ENCODE measurements at regions not wholly inside any gene's neighbourhood (a gene's known extent, or its start where the extent isn't known, plus 50 kb on each side); places are given as distances from the start of the nearest gene placed in this dataset.

- H3K4me1 ChIP-seq (ENCODE audit: control insufficient read depth, insufficient read depth, low read length): no peaks in the 10 kb centered on the region
- H3K9ac ChIP-seq (ENCODE audit: low read depth, low read length): no peak overlapping the region
- no peak overlapping the region for H3K4me2 ChIP-seq (ENCODE audit: low read length)
- no peaks in the 10 kb centered on the region for H3K9me3 ChIP-seq (replicated peaks; ENCODE audit: low read length)
- no peaks in the 10 kb centered on the region for H3K36me3 ChIP-seq (ENCODE audit: insufficient read depth, low read length)
- no peak overlapping the region for H3K4me3 ChIP-seq (ENCODE audit: low read length)
- no peaks in the 10 kb centered on the region for H3K27me3 ChIP-seq (ENCODE audit: control insufficient read depth, insufficient read depth, low read length)
These were observed 903.4 kb upstream of the SLC10A2 start for GRCh38 chr13:103969520-103970050.

GRCh38 chr13:103965506-103966243 lies 899.5 kb upstream of the SLC10A2 start:
- Histone ChIP-seq H3K36me3 (ENCODE audit: insufficient read depth, low read length) (no peaks in the 10 kb centered on the region), H3K9me3 (replicated peaks; ENCODE audit: low read length) (no peaks in the 10 kb centered on the region), H3K4me1 (ENCODE audit: control insufficient read depth, insufficient read depth, low read length) (no peaks in the 10 kb centered on the region), H3K9ac (ENCODE audit: low read depth, low read length) (no peak overlapping the region), H3K4me3 (ENCODE audit: low read length) (no peak overlapping the region), H3K27me3 (ENCODE audit: control insufficient read depth, insufficient read depth, low read length) (no peaks in the 10 kb centered on the region), H3K4me2 (ENCODE audit: low read length) (no peak overlapping the region)

- no peak overlapping the region for H3K4me2 ChIP-seq (ENCODE audit: low read length)
These were observed 895.6 kb upstream of the SLC10A2 start for GRCh38 chr13:103961784-103962183.

GRCh38 chr13:103961129-103961528 lies 894.9 kb upstream of the SLC10A2 start:
- Histone ChIP-seq H3K4me3 (ENCODE audit: low read length) (no peak overlapping the region), H3K9ac (ENCODE audit: low read depth, low read length) (no peak overlapping the region), H3K27me3 (ENCODE audit: control insufficient read depth, insufficient read depth, low read length) (no peaks in the 10 kb centered on the region), H3K9me3 (replicated peaks; ENCODE audit: low read length) (no peaks in the 10 kb centered on the region), H3K4me2 (ENCODE audit: low read length) (no peak overlapping the region), H3K36me3 (ENCODE audit: insufficient read depth, low read length) (no peaks in the 10 kb centered on the region), H3K4me1 (ENCODE audit: control insufficient read depth, insufficient read depth, low read length) (no peaks in the 10 kb centered on the region)

More at GRCh38 chr13:103961784-103962183, 895.6 kb upstream of the SLC10A2 start:
- Histone ChIP-seq H3K4me3 (ENCODE audit: low read length) (no peak overlapping the region), H3K27me3 (ENCODE audit: control insufficient read depth, insufficient read depth, low read length) (no peaks in the 10 kb centered on the region), H3K4me1 (ENCODE audit: control insufficient read depth, insufficient read depth, low read length) (no peaks in the 10 kb centered on the region), H3K9ac (ENCODE audit: low read depth, low read length) (no peak overlapping the region), H3K9me3 (replicated peaks; ENCODE audit: low read length) (no peaks in the 10 kb centered on the region), H3K36me3 (ENCODE audit: insufficient read depth, low read length) (no peaks in the 10 kb centered on the region)

GRCh38 chr13:103960001-103960400 lies 893.8 kb upstream of the SLC10A2 start:
- Histone ChIP-seq H3K9ac (ENCODE audit: low read depth, low read length) (no peak overlapping the region), H3K4me1 (ENCODE audit: control insufficient read depth, insufficient read depth, low read length) (no peaks in the 10 kb centered on the region), H3K36me3 (ENCODE audit: insufficient read depth, low read length) (no peaks in the 10 kb centered on the region), H3K4me2 (ENCODE audit: low read length) (no peak overlapping the region), H3K9me3 (replicated peaks; ENCODE audit: low read length) (no peaks in the 10 kb centered on the region), H3K27me3 (ENCODE audit: control insufficient read depth, insufficient read depth, low read length) (no peaks in the 10 kb centered on the region), H3K4me3 (ENCODE audit: low read length) (no peak overlapping the region)

GRCh38 chr13:103958691-103959090 lies 892.5 kb upstream of the SLC10A2 start:
- H3K9me3 ChIP-seq (replicated peaks; ENCODE audit: low read length): no peaks in the 10 kb centered on the region
- no peaks in the 10 kb centered on the region for H3K27me3 ChIP-seq (ENCODE audit: control insufficient read depth, insufficient read depth, low read length)
- no peak overlapping the region for H3K4me2 ChIP-seq (ENCODE audit: low read length)
- no peak overlapping the region for H3K4me3 ChIP-seq (ENCODE audit: low read length)
- no peaks in the 10 kb centered on the region for H3K4me1 ChIP-seq (ENCODE audit: control insufficient read depth, insufficient read depth, low read length)
- H3K9ac ChIP-seq (ENCODE audit: low read depth, low read length): no peak overlapping the region
- H3K36me3 ChIP-seq (ENCODE audit: insufficient read depth, low read length): no peaks in the 10 kb centered on the region

- no peak overlapping the region for H3K9ac ChIP-seq (ENCODE audit: low read depth, low read length)
- no peaks in the 10 kb centered on the region for H3K36me3 ChIP-seq (ENCODE audit: insufficient read depth, low read length)
- H3K27me3 ChIP-seq (ENCODE audit: control insufficient read depth, insufficient read depth, low read length): no peaks in the 10 kb centered on the region
- no peaks in the 10 kb centered on the region for H3K9me3 ChIP-seq (replicated peaks; ENCODE audit: low read length)
- H3K4me3 ChIP-seq (ENCODE audit: low read length): no peak overlapping the region
- no peaks in the 10 kb centered on the region for H3K4me1 ChIP-seq (ENCODE audit: control insufficient read depth, insufficient read depth, low read length)
- H3K4me2 ChIP-seq (ENCODE audit: low read length): no peak overlapping the region
These were observed 891.7 kb upstream of the SLC10A2 start for GRCh38 chr13:103957939-103958338.

- Histone ChIP-seq H3K9ac (ENCODE audit: low read depth, low read length) (no peak overlapping the region), H3K36me3 (ENCODE audit: insufficient read depth, low read length) (no peaks in the 10 kb centered on the region), H3K4me1 (ENCODE audit: control insufficient read depth, insufficient read depth, low read length) (no peaks in the 10 kb centered on the region), H3K27me3 (ENCODE audit: control insufficient read depth, insufficient read depth, low read length) (no peaks in the 10 kb centered on the region), H3K4me2 (ENCODE audit: low read length) (no peak overlapping the region), H3K9me3 (replicated peaks; ENCODE audit: low read length) (no peaks in the 10 kb centered on the region), H3K4me3 (ENCODE audit: low read length) (no peak overlapping the region)
These were observed 887.6 kb upstream of the SLC10A2 start for GRCh38 chr13:103953859-103954258.

- no peak overlapping the region for H3K9ac ChIP-seq (ENCODE audit: low read depth, low read length)
- H3K4me2 ChIP-seq (ENCODE audit: low read length): no peak overlapping the region
- no peaks in the 10 kb centered on the region for H3K27me3 ChIP-seq (ENCODE audit: control insufficient read depth, insufficient read depth, low read length)
- no peaks in the 10 kb centered on the region for H3K9me3 ChIP-seq (replicated peaks; ENCODE audit: low read length)
- no peaks in the 10 kb centered on the region for H3K36me3 ChIP-seq (ENCODE audit: insufficient read depth, low read length)
- no peaks in the 10 kb centered on the region for H3K4me1 ChIP-seq (ENCODE audit: control insufficient read depth, insufficient read depth, low read length)
- H3K4me3 ChIP-seq (ENCODE audit: low read length): no peak overlapping the region
These were observed 886.0 kb upstream of the SLC10A2 start for GRCh38 chr13:103952183-103952582.

- Histone ChIP-seq H3K27me3 (ENCODE audit: control insufficient read depth, insufficient read depth, low read length) (no peaks in the 10 kb centered on the region), H3K4me1 (ENCODE audit: control insufficient read depth, insufficient read depth, low read length) (peaks cover 8% of the 10 kb centered on the region), H3K4me2 (ENCODE audit: low read length) (no peak overlapping the region), H3K36me3 (ENCODE audit: insufficient read depth, low read length) (no peaks in the 10 kb centered on the region), H3K9me3 (replicated peaks; ENCODE audit: low read length) (no peaks in the 10 kb centered on the region), H3K4me3 (ENCODE audit: low read length) (no peak overlapping the region), H3K9ac (ENCODE audit: low read depth, low read length) (no peak overlapping the region)
These were observed 882.2 kb upstream of the SLC10A2 start for GRCh38 chr13:103948426-103948825.

GRCh38 chr13:103945836-103946235 lies 879.6 kb upstream of the SLC10A2 start:
- no peaks in the 10 kb centered on the region for H3K9me3 ChIP-seq (replicated peaks; ENCODE audit: low read length)
- H3K27me3 ChIP-seq (ENCODE audit: control insufficient read depth, insufficient read depth, low read length): no peaks in the 10 kb centered on the region
- no peak overlapping the region for H3K9ac ChIP-seq (ENCODE audit: low read depth, low read length)
- no peaks in the 10 kb centered on the region for H3K36me3 ChIP-seq (ENCODE audit: insufficient read depth, low read length)
- peaks cover 8% of the 10 kb centered on the region for H3K4me1 ChIP-seq (ENCODE audit: control insufficient read depth, insufficient read depth, low read length)
- H3K4me2 ChIP-seq (ENCODE audit: low read length): no peak overlapping the region
- no peak overlapping the region for H3K4me3 ChIP-seq (ENCODE audit: low read length)

GRCh38 chr13:103941506-103942140 lies 875.4 kb upstream of the SLC10A2 start:
- Histone ChIP-seq H3K4me2 (ENCODE audit: low read length) (no peak overlapping the region), H3K9me3 (replicated peaks; ENCODE audit: low read length) (no peaks in the 10 kb centered on the region), H3K27me3 (ENCODE audit: control insufficient read depth, insufficient read depth, low read length) (no peaks in the 10 kb centered on the region), H3K36me3 (ENCODE audit: insufficient read depth, low read length) (no peaks in the 10 kb centered on the region), H3K9ac (ENCODE audit: low read depth, low read length) (no peak overlapping the region), H3K4me3 (ENCODE audit: low read length) (no peak overlapping the region), H3K4me1 (ENCODE audit: control insufficient read depth, insufficient read depth, low read length) (peaks cover 8% of the 10 kb centered on the region)

Measured in skeletal muscle satellite cell (primary cell).